ENCODE measurements at regions not wholly inside any gene's neighbourhood (a gene's known extent, or its start where the extent isn't known, plus 50 kb on each side); places are given as distances from the start of the nearest gene placed in this dataset.

- DNase-seq, result peak; percentile 51 to 65
Measured at GRCh38 chr7:94823947-94824346, 83.4 kb upstream of the PPP1R9A start.

DNA sequence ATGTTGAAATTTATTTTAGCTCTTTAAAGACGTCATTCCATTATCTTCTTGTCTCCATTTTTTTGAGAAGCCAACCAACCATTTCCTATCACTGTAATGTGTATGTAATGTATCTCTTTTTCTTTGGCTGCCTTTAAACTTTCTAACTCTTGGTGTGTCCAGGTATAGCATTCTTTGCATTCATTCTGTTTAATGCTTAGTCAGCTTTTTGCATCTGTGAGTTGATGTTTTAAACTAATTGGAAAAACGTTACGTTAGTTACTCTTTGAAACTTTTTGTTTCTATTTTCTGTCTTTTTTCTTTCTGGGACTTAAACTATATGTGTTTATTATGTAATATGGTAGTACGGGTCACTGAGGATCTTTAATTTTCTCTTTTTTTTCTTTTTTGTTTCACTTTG lies 77.4 kb upstream of the PPP1R9A start:
- H3K4me3 ChIP-seq (ENCODE audit: low read depth, low read length), result no peak overlapping the region
- H3K9me3 Mint-ChIP-seq (ENCODE audit: unreplicated experiment), result peaks cover 58% of the 10 kb centered on the region
- TF ChIP-seq, protein P1, sequence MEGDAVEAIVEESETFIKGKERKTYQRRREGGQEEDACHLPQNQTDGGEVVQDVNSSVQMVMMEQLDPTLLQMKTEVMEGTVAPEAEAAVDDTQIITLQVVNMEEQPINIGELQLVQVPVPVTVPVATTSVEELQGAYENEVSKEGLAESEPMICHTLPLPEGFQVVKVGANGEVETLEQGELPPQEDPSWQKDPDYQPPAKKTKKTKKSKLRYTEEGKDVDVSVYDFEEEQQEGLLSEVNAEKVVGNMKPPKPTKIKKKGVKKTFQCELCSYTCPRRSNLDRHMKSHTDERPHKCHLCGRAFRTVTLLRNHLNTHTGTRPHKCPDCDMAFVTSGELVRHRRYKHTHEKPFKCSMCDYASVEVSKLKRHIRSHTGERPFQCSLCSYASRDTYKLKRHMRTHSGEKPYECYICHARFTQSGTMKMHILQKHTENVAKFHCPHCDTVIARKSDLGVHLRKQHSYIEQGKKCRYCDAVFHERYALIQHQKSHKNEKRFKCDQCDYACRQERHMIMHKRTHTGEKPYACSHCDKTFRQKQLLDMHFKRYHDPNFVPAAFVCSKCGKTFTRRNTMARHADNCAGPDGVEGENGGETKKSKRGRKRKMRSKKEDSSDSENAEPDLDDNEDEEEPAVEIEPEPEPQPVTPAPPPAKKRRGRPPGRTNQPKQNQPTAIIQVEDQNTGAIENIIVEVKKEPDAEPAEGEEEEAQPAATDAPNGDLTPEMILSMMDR (IDR thresholded peaks at IDR 0.05; ENCODE audit: insufficient read depth in 1 of 2, low read depth in 1 of 2, low read length in 1 of 2, severe bottlenecking in 1 of 2, unreplicated experiment in 1 of 2), result no peak
- peaks cover 6% of the 10 kb centered on the region for H3K4me1 Mint-ChIP-seq (ENCODE audit: low read depth, unreplicated experiment)
- H3K4me3 Mint-ChIP-seq (ENCODE audit: unreplicated experiment), result no peak overlapping the region
- ChIA-PET POLR2A (no interaction called here), CTCF (interaction anchor here (1.1 kb wide), 1 partner anchor 31 kb away, joined by 3 read pairs; no protein-coding TSS in a partner anchor)
- no peaks in the 10 kb centered on the region for H3K4me1 ChIP-seq
- no peaks in the 10 kb centered on the region for H3K27me3 ChIP-seq (replicated peaks; ENCODE audit: control insufficient read depth, insufficient read depth, low read length)
- BruUV-seq (replicated peaks), result no TSS peak
- no peak for DNase-seq
- no peak overlapping the region for H3K27ac Mint-ChIP-seq (ENCODE audit: unreplicated experiment)
- H3K27me3 Mint-ChIP-seq (ENCODE audit: insufficient read depth, unreplicated experiment), result no peaks in the 10 kb centered on the region
- H3K36me3 Mint-ChIP-seq (ENCODE audit: insufficient read depth, unreplicated experiment), result no peaks in the 10 kb centered on the region
- H3K36me3 ChIP-seq (ENCODE audit: control insufficient read depth, insufficient read depth, low read length), result no peaks in the 10 kb centered on the region
- peaks cover 4% of the 10 kb centered on the region for H3K9me3 ChIP-seq
- intact Hi-C loops (cut with micrococcal nuclease; ENCODE audit: unreplicated experiment), result no loop called here

More at GRCh38 chr7:94823947-94824346, 83.4 kb upstream of the PPP1R9A start:
- H3K4me1 ChIP-seq, result peaks cover 40% of the 10 kb centered on the region
- H3K36me3 Mint-ChIP-seq (ENCODE audit: insufficient read depth, unreplicated experiment), result peaks cover 7% of the 10 kb centered on the region
- H3K27ac Mint-ChIP-seq (ENCODE audit: unreplicated experiment), result peak overlapping the region; percentile 72
- peaks cover 56% of the 10 kb centered on the region for H3K9me3 Mint-ChIP-seq (ENCODE audit: unreplicated experiment)
- CTCF ChIA-PET, result no interaction called here
- H3K4me1 Mint-ChIP-seq (ENCODE audit: low read depth, unreplicated experiment), result peaks cover 23% of the 10 kb centered on the region
- H3K27me3 Mint-ChIP-seq (ENCODE audit: insufficient read depth, unreplicated experiment), result no peaks in the 10 kb centered on the region
- TF ChIP-seq, protein P1 (IDR thresholded peaks at IDR 0.05; ENCODE audit: insufficient read depth in 1 of 2, low read depth in 1 of 2, low read length in 1 of 2, severe bottlenecking in 1 of 2, unreplicated experiment in 1 of 2), result no peak
- no peak overlapping the region for H3K4me3 ChIP-seq (ENCODE audit: low read depth, low read length)
- no TSS peak for BruUV-seq (replicated peaks)
- H3K9me3 ChIP-seq, result peaks cover 28% of the 10 kb centered on the region
- intact Hi-C loops (cut with micrococcal nuclease; ENCODE audit: unreplicated experiment), result no loop called here
- no peak overlapping the region for H3K4me3 Mint-ChIP-seq (ENCODE audit: unreplicated experiment)
- H3K27me3 ChIP-seq (replicated peaks; ENCODE audit: control insufficient read depth, insufficient read depth, low read length), result no peaks in the 10 kb centered on the region
- POLR2A ChIA-PET, result no interaction called here
- no peaks in the 10 kb centered on the region for H3K36me3 ChIP-seq (ENCODE audit: control insufficient read depth, insufficient read depth, low read length)

DNA sequence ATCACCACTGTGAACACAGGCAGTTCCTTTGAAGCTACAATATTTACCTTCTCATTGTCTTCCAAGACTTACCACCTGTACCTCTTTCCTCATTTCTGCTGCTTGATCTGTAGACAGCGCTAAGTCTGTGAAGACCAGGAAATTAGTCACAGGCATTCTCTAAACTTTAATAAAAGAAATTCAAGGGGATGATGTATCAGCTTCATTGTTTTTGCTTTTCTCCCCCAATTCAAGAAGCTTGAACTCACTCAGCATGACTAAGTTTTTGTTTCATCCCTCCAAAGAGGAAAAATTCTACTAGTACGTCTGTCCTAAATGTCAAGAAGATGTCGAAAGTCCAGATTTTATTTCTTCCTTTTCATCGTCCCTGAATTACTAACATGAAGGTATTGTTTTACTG lies 75.3 kb upstream of the PPP1R9A start:
- Histone ChIP-seq H3K9me3 (peaks cover 2% of the 10 kb centered on the region), H3K36me3 (ENCODE audit: control insufficient read depth, insufficient read depth, low read length) (no peaks in the 10 kb centered on the region), H3K27me3 (replicated peaks; ENCODE audit: control insufficient read depth, insufficient read depth, low read length) (no peaks in the 10 kb centered on the region), H3K4me3 (ENCODE audit: low read depth, low read length) (no peak overlapping the region), H3K4me1 (no peaks in the 10 kb centered on the region)
- BruUV-seq (replicated peaks), result no TSS peak
- ChIA-PET POLR2A (no interaction called here), CTCF (no interaction called here)
- no peak for DNase-seq
- peaks cover 46% of the 10 kb centered on the region for H3K9me3 Mint-ChIP-seq (ENCODE audit: unreplicated experiment)
- TF ChIP-seq, protein P1 (IDR thresholded peaks at IDR 0.05; ENCODE audit: insufficient read depth in 1 of 2, low read depth in 1 of 2, low read length in 1 of 2, severe bottlenecking in 1 of 2, unreplicated experiment in 1 of 2), result no peak
- H3K27ac Mint-ChIP-seq (ENCODE audit: unreplicated experiment), result no peak overlapping the region
- H3K27me3 Mint-ChIP-seq (ENCODE audit: insufficient read depth, unreplicated experiment), result no peaks in the 10 kb centered on the region
- intact Hi-C loops (cut with micrococcal nuclease; ENCODE audit: unreplicated experiment), result no loop called here
- peaks cover 6% of the 10 kb centered on the region for H3K4me1 Mint-ChIP-seq (ENCODE audit: low read depth, unreplicated experiment)
- no peaks in the 10 kb centered on the region for H3K36me3 Mint-ChIP-seq (ENCODE audit: insufficient read depth, unreplicated experiment)
- H3K4me3 Mint-ChIP-seq (ENCODE audit: unreplicated experiment), result no peak overlapping the region
